Colon (tissue), 2 donors: ENCODE measurements at regions not wholly inside any gene's neighbourhood (a gene's known extent, or its start where the extent isn't known, plus 50 kb on each side); places are given as distances from the start of the nearest gene placed in this dataset.
"Not testable (repeated sequence)": the region's sequence is repeated elsewhere in the genome, so short reads cannot be mapped to it uniquely, and the experiment has no call there.

Experiments
- FAIRE-seq: peaks from 2 replicates; lab custom pipeline; 2012; peaks lifted over from hg19 to GRCh38; lab: Jason Lieb, UNC
- donor health status: control.
- donor health status: control.

DNA sequence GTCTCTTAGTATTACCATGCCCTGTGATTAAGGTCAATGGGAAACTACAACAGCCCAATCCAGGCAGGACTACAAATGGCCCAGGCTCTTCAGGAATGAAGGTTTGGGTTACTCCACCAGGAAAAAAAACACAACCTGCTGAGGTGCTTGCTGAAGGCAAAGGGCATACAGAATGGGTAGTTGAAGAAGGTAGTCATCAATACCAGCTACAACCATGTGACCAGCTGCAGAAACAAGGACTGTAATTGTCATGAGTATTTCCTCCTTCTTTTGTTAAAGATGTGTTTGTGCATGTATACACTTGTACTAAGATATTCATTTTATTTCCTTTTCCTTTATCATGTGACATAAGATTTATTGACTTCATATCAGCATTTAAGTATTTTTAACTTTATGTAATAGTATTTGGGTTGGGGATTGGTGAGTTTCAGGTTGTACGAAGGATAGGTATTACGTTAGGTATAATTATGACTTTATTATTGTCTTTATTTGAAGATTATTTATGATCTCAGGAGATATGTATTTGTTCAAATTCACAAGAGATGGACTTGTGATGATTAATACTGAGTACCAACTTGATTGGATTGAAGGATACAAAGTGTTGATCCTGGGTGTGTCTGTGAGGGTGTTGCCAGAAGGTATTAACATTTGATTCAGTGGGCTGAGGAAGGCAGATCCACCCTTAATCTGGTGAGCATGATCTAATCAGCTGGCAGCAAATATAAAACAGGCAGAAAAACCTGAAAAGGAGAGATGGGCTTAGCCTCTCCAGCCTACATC is 256.0 kb upstream of the ATXN7L3B start:
- not testable (repeated sequence) for FAIRE-seq

DNA sequence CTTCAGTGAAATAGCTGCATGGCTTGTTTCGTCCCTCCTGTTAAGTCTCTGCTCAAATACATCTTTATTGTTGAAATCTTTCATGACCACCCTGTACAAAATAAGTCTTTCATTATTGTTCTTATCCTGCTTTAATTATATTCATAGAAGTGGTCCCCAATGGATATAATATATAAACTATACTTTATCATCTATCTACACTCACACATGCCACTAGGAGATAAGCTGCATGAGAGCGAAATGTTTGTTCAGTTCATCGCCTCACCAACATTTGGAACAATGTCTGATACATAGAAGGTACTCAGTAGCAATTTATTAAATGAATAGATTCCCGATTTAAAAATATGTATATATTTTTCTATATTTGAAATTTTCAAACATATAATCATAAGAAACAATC is 254.0 kb upstream of the ATXN7L3B start:
- FAIRE-seq = no peak

DNA sequence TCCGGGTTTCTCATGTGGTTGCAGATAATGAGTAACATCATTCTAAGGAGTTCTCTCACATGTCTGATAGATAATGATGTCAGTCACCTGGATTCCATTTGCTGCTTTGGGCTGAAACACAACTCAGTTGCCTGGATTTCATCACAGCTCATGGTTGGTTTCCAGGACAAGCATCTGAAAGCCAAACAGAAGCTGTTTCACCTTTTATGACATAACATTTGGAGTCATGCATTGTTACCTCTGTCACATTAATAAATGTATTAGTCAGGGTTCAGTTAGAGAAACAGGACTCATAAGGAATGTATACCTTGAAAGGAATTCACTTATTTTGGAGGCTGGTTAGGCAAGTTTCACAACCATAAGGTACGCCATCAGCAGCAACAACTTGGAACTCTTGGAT is 251.9 kb upstream of the ATXN7L3B start:
- FAIRE-seq = no peak

DNA sequence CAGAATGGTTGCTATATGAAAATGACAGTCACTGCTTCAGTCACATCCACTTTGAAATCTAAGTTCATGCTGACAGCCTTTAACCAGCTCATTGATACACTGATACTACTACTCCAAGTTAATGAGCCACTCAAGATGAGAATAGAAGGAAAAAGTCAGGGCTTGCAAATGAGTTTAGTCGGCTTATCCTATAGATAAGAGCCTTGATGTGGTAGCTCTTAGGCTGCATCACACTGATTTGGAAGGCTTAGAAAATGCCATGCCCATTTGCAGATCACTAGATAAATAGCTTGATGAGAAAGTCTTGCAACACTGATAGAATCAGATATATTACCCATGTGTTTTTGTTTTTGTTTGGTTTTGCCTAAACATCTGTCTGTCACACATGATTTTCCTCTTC is 251.4 kb upstream of the ATXN7L3B start:
- FAIRE-seq = no peak

DNA sequence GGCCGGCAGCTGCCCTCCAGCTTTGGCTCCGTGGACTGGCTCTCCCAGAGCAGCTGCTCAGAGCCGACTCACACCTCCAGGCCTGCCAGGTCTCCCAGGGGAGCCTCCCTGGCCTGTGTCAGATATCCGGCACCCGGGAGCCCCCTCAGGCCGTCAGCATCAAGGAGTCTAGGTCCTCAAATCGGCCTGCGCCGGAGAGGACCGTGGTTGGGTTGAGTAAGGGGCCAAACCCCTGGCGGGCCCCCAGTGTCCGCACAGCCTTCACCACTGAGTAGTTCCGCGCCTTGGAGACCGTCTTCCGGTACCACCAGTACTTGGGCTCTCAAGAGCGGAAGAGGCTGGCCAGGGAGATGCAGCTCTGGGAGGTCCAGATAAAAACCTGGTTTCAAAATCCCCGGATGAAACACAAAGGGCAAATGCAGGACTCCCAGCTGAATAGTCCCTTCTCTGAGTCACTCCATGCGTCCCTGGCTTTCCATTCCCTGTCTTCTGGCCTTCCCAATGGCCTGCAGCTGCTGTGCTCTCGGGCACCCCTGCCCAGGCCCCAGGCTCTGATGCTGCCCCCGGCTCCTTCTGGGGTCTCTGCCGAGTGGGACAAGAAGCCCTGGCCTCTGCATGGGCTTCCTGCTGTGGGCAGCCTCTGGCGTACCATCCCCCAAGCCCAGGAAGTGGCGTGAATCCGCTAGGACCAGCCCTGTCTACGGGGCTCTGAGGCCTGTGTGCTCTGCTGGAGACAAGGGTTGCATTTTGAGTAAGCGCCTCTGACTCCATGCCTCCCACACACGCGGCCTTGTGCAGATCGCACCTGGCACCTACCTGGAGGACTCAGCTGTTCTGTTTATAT is 245.1 kb upstream of the ATXN7L3B start:
- FAIRE-seq = no peak

DNA sequence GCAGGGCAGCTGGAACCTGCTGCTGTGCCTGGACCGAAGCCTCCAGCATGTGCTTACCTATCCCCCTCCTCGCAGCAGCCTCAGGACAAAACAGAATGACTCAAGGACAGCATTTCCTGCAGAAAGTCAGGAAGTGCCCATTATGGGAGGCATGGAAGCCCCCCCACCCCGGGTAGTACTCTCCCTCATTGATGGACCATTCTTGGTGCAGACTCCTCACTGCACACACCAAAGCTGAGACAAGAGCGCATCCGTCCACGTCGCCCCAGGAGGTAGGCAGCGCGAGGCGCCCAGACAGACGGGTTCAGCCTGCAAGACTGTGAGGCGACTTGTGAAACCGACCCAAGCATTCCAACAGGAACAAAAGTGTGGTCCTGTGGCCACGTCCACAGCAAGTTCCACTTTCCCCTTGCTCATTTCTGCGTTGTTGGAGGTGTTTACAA is 243.9 kb upstream of the ATXN7L3B start:
- FAIRE-seq = no peak

DNA sequence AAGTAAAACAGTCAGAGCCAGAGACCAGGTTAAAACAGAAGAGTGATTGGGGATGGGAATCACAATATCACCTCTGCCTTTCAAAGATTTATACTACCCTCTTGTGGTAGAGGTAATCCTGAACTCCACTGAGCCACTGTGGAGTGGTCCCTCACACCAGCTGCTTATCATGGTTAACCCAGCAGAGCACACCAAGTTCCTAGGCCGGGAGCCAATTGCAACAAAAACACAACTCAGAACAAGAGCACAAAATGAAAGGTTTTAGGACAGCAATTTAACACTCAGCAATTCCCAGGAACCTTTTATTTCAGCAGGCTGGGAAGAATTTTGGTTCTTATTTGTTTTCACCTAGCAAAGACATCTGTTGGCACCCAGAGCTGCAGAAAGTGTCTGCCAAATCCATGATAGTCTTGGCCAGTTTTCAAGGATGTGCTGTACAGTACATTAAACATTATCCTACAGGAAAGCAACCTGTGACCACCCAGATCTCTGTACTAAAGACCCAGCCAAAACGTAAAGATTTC is 220.5 kb upstream of the ATXN7L3B start:
- no peak for FAIRE-seq

DNA sequence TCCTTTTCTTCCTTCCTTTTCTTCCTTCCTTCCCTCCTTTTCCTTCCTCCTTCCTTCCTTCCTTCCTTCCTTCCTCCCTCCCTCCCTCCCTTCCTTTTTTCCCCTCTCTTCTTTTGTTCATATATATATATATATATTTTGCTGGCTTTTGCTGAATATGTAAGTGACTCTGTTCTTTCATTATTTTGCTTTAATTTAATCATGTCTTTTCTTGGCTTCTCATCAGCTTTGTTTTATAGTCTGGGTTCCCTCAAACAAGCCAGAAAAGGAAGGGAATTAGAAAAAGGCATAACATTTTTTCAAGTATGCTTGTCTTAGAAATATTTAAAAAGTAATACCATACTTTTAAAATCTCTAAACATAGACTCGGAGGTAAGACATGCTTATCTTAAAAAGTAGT is 219.9 kb upstream of the ATXN7L3B start:
- no peak for FAIRE-seq

DNA sequence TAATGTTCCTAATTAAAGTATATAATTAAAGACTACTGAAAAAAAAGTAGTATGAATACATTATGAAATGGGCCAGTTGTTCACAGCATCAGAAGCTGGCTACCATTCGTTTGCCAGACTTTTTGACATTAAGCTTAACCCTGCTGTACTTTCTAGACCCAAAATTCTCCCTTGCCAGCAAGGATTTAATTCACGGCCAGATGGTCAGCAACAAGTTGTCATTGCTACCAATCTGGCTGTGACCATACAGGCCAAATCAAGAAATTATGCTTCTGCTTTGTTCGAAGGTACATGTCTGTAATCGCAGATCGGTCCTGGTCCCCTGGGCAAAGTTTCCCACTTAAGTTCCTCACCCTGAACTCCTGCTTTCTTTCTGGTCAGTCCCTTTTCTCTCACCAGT is 217.7 kb upstream of the ATXN7L3B start:
- no peak for FAIRE-seq

DNA sequence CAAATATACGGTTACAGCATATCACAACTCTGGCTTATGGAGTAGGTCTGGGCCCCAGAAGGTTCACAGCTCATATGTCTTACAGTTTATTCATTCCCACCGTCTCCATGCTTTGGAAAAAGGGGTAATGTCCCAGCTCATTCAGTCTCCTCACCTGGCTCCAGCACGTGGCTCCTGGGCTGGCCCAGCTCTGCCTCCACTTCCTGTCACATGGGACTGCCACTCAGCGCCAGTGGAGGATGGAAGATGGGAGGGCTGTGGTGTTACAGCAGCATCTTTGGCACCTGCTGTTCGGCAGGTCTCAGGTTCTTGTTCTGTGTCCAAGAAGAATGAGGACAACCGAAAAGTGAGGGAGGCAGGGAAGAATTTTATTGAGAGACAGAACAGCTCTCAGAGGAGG is 216.3 kb upstream of the ATXN7L3B start:
- FAIRE-seq = no peak

DNA sequence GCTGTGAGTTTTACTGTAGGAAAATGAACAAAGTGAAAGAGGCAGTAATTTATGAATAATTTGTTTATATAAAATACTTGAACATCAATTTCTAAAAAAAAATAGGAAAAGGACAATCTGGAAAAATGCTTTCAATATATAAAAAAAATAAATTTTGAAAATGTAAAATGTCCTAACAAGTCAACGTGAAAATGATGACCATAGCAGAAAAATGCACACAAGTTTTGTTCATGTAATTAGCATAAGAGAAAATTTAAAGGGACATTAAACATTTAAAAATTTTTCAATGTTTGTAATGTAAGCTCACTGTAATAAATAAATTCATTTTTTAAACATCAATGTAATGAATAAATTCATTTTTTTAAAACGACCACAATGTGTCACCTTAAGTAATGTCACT is 214.8 kb upstream of the ATXN7L3B start:
- peak; percentile 55 for FAIRE-seq

DNA sequence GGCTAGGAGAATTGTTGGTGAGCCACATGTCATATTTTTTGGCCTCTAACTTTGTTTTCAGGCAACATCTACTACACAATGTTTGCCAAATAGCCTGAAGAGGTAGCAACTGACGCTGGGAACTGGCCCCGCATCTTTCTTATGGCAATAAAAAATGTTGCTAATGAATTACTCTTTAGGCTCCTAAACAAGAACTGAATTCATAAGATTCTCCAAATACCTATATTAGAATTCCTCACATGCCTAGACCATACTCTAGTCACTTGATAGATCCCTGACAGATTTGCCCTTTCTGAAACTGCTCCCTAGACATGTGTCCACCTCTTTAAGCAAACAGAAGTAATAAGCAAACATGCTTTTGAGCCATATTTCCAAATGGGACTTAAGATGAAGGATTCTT is 209.0 kb upstream of the ATXN7L3B start:
- no peak for FAIRE-seq

DNA sequence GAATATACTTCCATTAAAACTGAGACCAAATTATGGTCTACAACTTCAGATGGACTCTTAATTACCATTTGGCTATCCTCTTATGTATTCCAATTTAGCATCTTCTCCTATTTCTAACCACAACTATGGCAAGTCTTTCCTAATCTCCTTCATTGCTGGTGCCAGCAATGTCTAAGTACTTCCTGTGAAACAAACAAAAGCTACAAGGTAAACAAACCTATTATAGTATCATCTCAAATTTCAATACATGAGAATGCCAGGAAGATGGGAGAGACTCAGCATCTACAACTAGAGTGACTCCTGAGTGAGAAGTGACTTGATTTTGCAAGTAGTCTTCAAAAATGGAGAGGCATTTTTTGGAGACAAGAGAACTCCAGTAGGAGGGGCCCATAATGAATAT is 202.9 kb upstream of the ATXN7L3B start:
- FAIRE-seq = no peak

DNA sequence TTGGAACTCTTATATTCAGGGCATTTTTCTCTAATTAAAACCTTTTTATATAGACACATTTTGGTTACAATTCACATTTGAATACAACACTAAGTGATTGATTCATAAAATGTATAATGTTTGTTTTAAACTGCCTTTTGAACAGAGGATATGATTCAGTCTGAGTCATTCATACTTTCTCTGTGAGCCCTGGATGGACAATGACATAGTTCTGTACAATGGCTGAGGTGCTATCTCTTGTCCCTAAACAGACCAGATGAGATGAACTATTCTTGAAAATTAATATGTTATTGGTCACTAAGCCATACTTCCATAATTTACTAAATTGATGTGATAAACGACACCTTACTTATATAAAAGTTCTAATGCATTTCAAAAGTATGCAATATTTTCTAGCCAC is 199.7 kb upstream of the ATXN7L3B start:
- no peak for FAIRE-seq

DNA sequence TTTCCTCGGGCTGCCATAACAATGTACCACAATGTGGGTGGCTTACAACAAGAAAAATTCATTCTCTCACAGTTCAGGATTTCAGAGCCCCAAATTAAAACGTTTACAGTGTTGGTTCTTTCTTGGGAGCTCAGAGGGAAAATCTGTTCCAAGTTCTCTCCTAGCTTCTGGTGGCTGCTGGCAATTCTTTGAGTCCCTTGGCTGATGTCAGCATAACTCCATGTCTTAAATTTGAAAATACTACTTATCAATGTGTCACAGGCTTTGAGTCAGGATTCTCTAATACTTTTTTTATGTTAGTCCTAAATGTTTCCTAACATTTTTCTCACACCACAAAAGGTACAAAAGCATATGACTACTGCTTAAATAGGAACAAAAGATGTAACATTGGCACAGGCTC is 198.4 kb upstream of the ATXN7L3B start:
- no peak for FAIRE-seq

DNA sequence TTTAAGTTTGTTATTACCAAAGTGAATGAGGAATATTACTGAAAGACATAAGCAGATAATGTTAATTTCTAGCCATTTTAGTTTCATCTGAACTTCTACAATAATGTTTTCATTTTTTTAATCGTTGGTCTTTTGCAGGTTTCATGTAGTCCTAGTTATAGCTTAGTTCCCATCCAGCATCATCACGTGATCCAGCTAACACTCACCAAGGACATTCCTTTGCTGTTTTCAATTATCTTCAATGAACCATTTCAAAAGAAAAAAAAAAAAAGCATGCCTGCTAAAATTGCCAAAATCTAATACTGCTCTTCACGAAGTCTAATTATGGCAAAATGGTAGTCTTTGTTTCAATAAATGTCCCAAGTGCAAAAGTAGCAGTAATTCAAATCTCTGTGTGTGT is 187.7 kb upstream of the ATXN7L3B start:
- FAIRE-seq = no peak

DNA sequence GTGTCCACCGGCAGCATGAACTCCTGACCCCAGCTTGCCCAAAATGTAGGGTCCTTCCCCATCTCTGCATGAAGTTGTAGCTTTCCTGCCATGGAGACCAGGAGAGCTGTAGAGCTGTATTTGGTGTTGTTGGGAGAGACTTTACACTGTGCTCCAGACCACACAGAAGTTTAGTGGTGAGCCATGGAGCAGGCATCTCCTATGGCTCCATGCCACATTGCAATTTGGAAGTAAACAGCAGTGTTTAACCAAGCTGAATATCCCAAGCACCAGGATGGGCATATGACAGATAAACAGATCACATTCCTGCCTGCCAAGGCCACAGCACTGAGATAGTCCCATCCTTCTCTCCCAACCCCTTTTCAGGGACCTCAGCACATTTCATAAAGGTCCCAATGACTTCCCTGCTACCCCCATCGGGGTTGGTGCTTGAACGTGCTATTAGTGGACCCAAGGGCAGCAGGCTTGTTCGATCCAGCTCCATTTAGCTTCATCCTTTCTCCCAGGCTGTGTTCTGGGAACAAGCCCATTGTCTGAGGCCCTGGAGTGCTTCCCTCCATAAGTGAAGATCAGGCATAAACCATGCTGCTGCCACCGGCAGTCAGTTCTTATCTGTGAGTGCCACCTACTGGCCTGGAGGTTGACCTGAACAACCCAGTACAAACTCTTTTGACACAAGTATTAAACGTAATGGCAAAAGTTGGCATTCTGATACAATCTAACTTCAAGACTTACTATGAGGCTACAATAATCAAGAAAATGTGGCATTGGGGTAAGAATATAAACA is 172.3 kb upstream of the ATXN7L3B start:
- no peak for FAIRE-seq

DNA sequence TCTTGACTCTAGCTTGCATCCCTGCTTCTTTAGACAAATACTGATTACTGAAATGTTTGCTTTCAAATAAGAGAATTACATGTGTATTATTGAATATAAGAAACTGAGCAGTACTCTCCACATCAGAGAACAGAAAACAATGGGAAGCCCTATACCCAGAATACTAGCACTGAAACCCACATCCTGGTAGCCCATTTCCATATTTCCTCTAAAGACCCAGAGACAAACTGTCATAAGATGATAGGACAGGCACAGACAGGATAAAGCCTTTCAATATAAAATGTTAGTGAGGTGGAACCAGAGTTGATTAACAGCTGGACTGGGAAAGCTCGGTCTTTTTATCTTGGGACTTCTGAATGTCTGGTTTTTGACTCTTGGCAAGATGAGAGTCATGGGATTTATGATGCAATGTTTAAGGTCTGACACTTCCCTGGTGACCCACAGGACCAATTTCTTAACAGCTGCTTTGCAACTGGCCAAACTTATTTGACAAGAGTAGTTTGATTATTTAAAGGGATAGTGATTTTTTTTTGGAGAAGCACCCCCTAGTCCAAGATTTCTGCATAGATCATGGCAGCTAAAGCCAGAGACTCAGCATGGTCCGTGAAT is 166.9 kb upstream of the ATXN7L3B start:
- no peak for FAIRE-seq

DNA sequence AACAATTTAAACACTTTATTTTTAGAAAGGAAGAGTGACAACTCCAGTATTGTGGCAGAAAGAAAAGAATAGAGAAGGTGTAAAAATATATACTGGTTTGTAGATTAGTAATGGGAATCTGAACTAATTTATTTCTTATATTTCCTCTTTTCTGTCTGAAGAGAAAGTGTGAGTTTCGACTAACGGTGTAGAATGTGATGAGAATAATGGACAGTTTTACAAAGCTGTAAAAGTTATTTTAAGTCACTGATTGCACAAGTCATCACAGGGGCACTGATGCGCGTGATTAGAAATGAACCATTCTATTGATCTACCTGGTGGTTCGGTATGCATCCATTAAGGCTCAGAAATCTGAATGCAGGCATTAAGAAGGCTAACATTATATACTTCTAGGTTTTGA is 158.5 kb upstream of the ATXN7L3B start:
- no peak for FAIRE-seq

DNA sequence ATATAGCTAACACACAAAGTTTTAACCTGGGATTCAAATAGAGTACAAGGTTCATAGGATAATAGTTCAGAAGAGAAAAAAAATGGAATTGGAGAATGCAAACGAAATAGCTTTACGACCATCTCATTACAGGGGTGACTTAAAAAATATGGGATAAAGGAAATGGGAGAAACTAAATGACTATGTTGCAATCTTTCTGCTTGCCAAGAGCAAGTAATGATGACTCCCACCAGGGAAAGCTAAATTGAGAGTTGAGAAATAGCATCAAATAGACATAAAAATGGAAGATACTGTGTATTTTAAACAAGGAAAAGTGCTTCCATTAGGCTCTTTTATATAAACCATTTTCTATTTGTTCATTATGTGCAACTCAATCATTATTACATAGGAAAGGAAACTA is 155.7 kb upstream of the ATXN7L3B start:
- FAIRE-seq = no peak

DNA sequence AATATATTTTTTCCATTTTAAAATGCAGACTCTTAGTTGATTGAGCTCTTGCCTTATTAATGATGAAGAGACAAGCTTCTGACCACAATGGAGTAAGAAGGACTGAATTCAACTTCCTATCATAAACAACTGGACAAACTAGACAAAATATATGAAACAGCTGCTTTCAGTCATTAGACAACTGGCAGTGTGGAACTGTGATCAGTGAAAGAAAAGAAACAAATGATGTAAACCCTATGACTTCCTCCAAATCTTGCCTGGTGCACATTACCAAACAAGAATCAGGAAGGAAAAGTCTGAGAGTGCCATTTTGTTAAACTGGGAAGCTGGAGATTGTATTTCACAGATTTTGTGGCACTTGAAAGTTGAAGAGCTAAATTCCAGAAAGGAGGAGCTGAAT is 154.7 kb upstream of the ATXN7L3B start:
- no peak for FAIRE-seq

DNA sequence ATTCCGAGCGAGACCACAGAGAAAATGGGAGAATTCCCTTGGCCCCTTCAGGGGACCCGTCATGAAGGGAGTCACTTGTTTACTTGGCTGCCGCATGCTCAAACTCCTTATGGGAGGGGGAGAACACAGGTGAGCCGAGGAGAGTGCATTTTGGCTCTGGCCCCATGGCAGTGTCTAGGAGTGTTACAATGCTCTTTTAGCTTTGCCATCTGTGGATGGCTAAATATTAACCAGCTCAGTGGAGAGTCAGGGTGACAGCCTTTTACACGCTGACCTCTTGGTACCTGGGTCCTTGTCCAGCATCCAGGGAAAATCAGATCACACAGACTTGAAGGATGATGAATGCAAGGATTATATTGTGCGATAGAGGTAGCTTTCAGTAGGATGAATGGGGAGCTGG is 146.4 kb upstream of the ATXN7L3B start:
- FAIRE-seq = no peak
